Gastrocnemius medialis (tissue), 4 donors: ENCODE measurements at regions not wholly inside any gene's neighbourhood (a gene's known extent, or its start where the extent isn't known, plus 50 kb on each side); places are given as distances from the start of the nearest gene placed in this dataset.
A peak's percentile ranks its signal among the peaks of the same experiment; 100 is the strongest.

ENCODE experiments used
- ATAC-seq, 2 donors: fragments of 150-250 bp; one replicate each; pipeline ENCODE4 v1.9.1; 2016
- DNase-seq, 2 donors: peaks; one replicate each; pipeline ENCODE4 v3.0.0-alpha.2; 2019
- H3K27ac ChIP-seq, 4 donors: fragments of 200-600 bp; sonication (generic); 1 replicate in 1 of 4; 2 replicates in 3 of 4; pipeline ENCODE4 v1.5.1; 2016 to 2018; ENCODE audit warnings: mild to moderate bottlenecking in 2 of 4, moderate library complexity in 1 of 4
- H3K27me3 ChIP-seq, 3 donors: fragments of 200-600 bp; sonication (generic) in 2 of 3; 1 replicate in 1 of 3; 2 replicates in 2 of 3; pipeline versions ENCODE4 v1.5.1 to v1.6.0; 2016 to 2019; ENCODE audit warnings: mild to moderate bottlenecking in 1 of 3, moderate library complexity in 1 of 3
- H3K36me3 ChIP-seq, 2 donors: fragments of 200-600 bp; sonication (generic) in 1 of 2; one replicate each; pipeline ENCODE4 v1.5.1; 2017 to 2018
- H3K4me1 ChIP-seq, 2 donors: fragments of 200-600 bp; sonication (generic) in 1 of 2; one replicate each; pipeline ENCODE4 v1.5.1; 2016 to 2017; ENCODE audit warnings: mild to moderate bottlenecking in 2 of 2
- H3K4me3 ChIP-seq, 4 donors: fragments of 200-600 bp; sonication (generic) in 3 of 4; 1 replicate in 1 of 4; 2 replicates in 3 of 4; pipeline ENCODE4 v1.5.1; 2016 to 2019; ENCODE audit warnings: mild to moderate bottlenecking in 2 of 4
- H3K9me3 ChIP-seq, 3 donors: fragments of 200-600 bp; sonication (generic) in 2 of 3; 1 replicate in 1 of 3; 2 replicates in 2 of 3; pipeline ENCODE4 v1.5.1; 2016 to 2019
- POLR2A ChIP-seq, 2 donors: fragments of 450-650 bp; IDR thresholded peaks; one replicate each; pipeline ENCODE4 v1.6.1; 2017; ENCODE audit warnings: antibody characterized with exemption in 2 of 2, mild to moderate bottlenecking in 2 of 2, moderate library complexity in 2 of 2
- in situ Hi-C, 4 donors: fragments of 200-750 bp; cut with MboI; loops; one replicate each; pipeline versions ENCODE4 v1.15.0 to v1.8.0; 2017; ENCODE audit warnings: low sequenced_read_pairs in 4 of 4
- intact Hi-C: fragments of 100-400 bp; cut with DNase I; formaldehyde crosslinking; loops from one replicate; pipeline ENCODE4 v1.15.1; 2023; ENCODE audit warnings: low total_unique reads
- TF ChIP-seq, protein P1 (sequence below), 5 experiments: fragments of 450-650 bp in 3 of 5; fragments of 200-600 bp in 2 of 5; sonication (generic) in 2 of 5; IDR thresholded peaks in 4 of 5; conservative IDR thresholded peaks in 1 of 5; 1 replicate in 4 of 5; 2 replicates in 1 of 5; pipeline ENCODE4 v1.5.1; 2016 to 2019; ENCODE audit warnings: antibody characterized with exemption in 5 of 5, mild to moderate bottlenecking in 3 of 5, moderate library complexity in 3 of 5

DNA sequence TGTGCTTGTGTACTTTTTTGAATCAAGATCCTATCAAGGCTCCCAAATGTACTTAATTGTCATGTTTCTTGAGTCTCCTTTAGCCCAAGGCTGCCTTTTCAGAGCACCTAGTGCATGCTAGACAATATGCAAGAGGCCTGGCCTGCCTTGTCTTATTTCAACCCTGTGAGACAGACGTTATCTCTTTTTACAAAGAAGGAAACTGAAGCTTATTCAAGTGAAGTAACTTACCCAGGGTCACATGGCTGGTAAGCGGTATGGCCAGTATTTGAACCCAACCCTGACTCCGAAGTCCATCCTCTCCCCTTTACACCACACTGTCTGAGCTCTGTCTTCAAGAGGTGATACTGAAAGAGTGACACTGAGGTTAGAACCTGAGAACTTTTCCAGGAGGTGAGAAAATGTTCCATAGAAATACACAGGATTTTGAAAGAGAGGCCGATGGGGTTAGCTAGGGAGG, 505.1 kb downstream of the FOXO1 start:
- Histone ChIP-seq H3K27me3 (no peaks in the 10 kb centered on the region), H3K27ac (no peak overlapping the region), H3K9me3 (no peaks in the 10 kb centered on the region), H3K4me3 (no peak overlapping the region), H3K4me1 (peaks cover 0 to 14% of the 10 kb centered on the region in 2 donors), H3K36me3 (no peaks in the 10 kb centered on the region)
- in situ Hi-C loops (no loop called here), intact Hi-C loops (no loop called here)
- DNase-seq (no peak), ATAC-seq (no peak)
- TF ChIP-seq, protein P1, sequence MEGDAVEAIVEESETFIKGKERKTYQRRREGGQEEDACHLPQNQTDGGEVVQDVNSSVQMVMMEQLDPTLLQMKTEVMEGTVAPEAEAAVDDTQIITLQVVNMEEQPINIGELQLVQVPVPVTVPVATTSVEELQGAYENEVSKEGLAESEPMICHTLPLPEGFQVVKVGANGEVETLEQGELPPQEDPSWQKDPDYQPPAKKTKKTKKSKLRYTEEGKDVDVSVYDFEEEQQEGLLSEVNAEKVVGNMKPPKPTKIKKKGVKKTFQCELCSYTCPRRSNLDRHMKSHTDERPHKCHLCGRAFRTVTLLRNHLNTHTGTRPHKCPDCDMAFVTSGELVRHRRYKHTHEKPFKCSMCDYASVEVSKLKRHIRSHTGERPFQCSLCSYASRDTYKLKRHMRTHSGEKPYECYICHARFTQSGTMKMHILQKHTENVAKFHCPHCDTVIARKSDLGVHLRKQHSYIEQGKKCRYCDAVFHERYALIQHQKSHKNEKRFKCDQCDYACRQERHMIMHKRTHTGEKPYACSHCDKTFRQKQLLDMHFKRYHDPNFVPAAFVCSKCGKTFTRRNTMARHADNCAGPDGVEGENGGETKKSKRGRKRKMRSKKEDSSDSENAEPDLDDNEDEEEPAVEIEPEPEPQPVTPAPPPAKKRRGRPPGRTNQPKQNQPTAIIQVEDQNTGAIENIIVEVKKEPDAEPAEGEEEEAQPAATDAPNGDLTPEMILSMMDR (IDR thresholded peaks at IDR 0.05 in 4 of 5, conservative IDR thresholded peaks at IDR 0.05 in 1 of 5): no peak
- TF ChIP-seq POLR2A (IDR thresholded peaks at IDR 0.05): no peak

DNA sequence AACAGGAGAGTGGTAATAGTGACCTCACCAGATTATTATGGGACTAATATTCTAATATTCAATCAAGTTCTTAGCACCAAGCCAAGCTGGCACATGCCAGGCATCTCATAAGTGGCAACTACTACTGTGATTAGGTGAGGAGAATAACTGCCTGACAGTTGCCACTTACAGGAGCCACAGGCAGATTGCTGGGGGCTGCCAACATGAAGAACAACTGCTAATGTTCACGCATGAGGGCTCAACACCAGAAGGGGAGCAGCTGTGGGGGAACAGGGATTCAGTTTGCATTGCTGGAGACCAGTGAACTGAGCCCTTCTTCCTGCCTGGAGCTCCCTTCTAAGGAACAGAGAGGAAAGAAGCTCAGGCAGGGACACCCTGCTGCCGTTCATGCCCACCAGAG, 504.5 kb downstream of the FOXO1 start:
- Histone ChIP-seq H3K36me3 (no peaks in the 10 kb centered on the region), H3K9me3 (no peaks in the 10 kb centered on the region), H3K4me1 (peaks cover 0 to 14% of the 10 kb centered on the region in 2 donors), H3K27ac (no peak overlapping the region), H3K4me3 (no peak overlapping the region), H3K27me3 (no peaks in the 10 kb centered on the region)
- TF ChIP-seq, protein P1 (IDR thresholded peaks at IDR 0.05 in 4 of 5, conservative IDR thresholded peaks at IDR 0.05 in 1 of 5): no peak
- TF ChIP-seq POLR2A (IDR thresholded peaks at IDR 0.05): no peak
- in situ Hi-C loops (no loop called here), intact Hi-C loops (no loop called here)
- DNase-seq: no peak
- ATAC-seq: no peak

- no peaks in the 10 kb centered on the region for H3K36me3 ChIP-seq
- H3K9me3 ChIP-seq: no peaks in the 10 kb centered on the region
- ATAC-seq (peak; percentile 24 to 41), DNase-seq (no peak)
- H3K4me1 ChIP-seq: peaks cover 0 to 14% of the 10 kb centered on the region in 2 donors
- in situ Hi-C loops: no loop called here
- no peak for TF ChIP-seq POLR2A (IDR thresholded peaks at IDR 0.05)
- TF ChIP-seq, protein P1 (IDR thresholded peaks at IDR 0.05 in 4 of 5, conservative IDR thresholded peaks at IDR 0.05 in 1 of 5): no peak
- H3K4me3 ChIP-seq: no peak overlapping the region
- peak overlapping the region in 1 of 4 donors; percentile 41 for H3K27ac ChIP-seq
- intact Hi-C loops: no loop called here
- no peaks in the 10 kb centered on the region for H3K27me3 ChIP-seq
Measured at GRCh38 chr13:40163066-40164000, 503.1 kb downstream of the FOXO1 start.

GRCh38 chr13:40164133-40164532, 502.3 kb downstream of the FOXO1 start:
- no peak for TF ChIP-seq POLR2A (IDR thresholded peaks at IDR 0.05)
- TF ChIP-seq, protein P1 (IDR thresholded peaks at IDR 0.05 in 4 of 5, conservative IDR thresholded peaks at IDR 0.05 in 1 of 5): no peak
- in situ Hi-C loops: no loop called here
- Histone ChIP-seq H3K36me3 (no peaks in the 10 kb centered on the region), H3K27ac (peak overlapping the region in 1 of 4 donors; percentile 41), H3K4me1 (peaks cover 0 to 14% of the 10 kb centered on the region in 2 donors), H3K27me3 (no peaks in the 10 kb centered on the region), H3K4me3 (no peak overlapping the region), H3K9me3 (no peaks in the 10 kb centered on the region)
- intact Hi-C loops: no loop called here
- DNase-seq (peak; percentile 36 to 65), ATAC-seq (peak; percentile 78 to 87)
